HL-60 (cell line): ENCODE measurements at regions not wholly inside any gene's neighbourhood (a gene's known extent, or its start where the extent isn't known, plus 50 kb on each side); places are given as distances from the start of the nearest gene placed in this dataset.

Experiments used
- DNase-seq, 2 experiments: peaks; one replicate each; pipeline ENCODE4 v3.0.0-alpha.2; 2010 to 2020; ENCODE audit warnings: low read depth in 1 of 2, low spot score in 1 of 2
- H3K27ac ChIP-seq: fragments of 250-450 bp; sonication (Bioruptor Pico); replicated peaks from 2 replicates; pipeline ENCODE4 v1.5.1; 2020; ENCODE audit warnings: mild to moderate bottlenecking, moderate library complexity
- H3K27me3 ChIP-seq: fragments of 250-450 bp; sonication (Bioruptor Pico); 2 replicates; pipeline ENCODE4 v1.5.1; 2021; ENCODE audit warnings: mild to moderate bottlenecking, moderate library complexity; ENCODE audit not compliant: insufficient read depth, poor library complexity, severe bottlenecking
- H3K4me3 ChIP-seq: replicated peaks from 2 replicates; pipeline ENCODE4 v1.5.1; 2011; ENCODE audit warnings: mild to moderate bottlenecking, control low read depth, low read length; ENCODE audit not compliant: insufficient read depth
- CTCF ChIP-seq: IDR thresholded peaks from one replicate; pipeline ENCODE4 v1.5.1; 2011; ENCODE audit warnings: low read length, control low read depth, inconsistent platforms; ENCODE audit not compliant: insufficient read depth
- GABPA ChIP-seq: IDR thresholded peaks from 2 replicates; pipeline ENCODE4 v1.6.1; 2012; ENCODE audit warnings: low read depth
- POLR2AphosphoS5 ChIP-seq: IDR thresholded peaks from 2 replicates; pipeline ENCODE4 v1.6.1; 2012; ENCODE audit warnings: low read depth
- REST ChIP-seq: IDR thresholded peaks from 2 replicates; pipeline ENCODE4 v1.6.1; 2012; ENCODE audit warnings: low read depth; ENCODE audit not compliant: insufficient replicate concordance
- SPI1 ChIP-seq: IDR thresholded peaks from 2 replicates; pipeline ENCODE4 v1.6.1; 2012; ENCODE audit warnings: low read depth, mild to moderate bottlenecking, borderline replicate concordance

- H3K27ac ChIP-seq: no peak overlapping the region
- no peak for DNase-seq
- TF ChIP-seq CTCF (no peak), POLR2AphosphoS5 (no peak), REST (no peak), SPI1 (no peak), GABPA (no peak)
- no peak overlapping the region for H3K4me3 ChIP-seq
- no peaks in the 10 kb centered on the region for H3K27me3 ChIP-seq
Measured at GRCh38 chr11:115808351-115808940, 304.2 kb upstream of the CADM1 start.

GRCh38 chr11:115806056-115806455, 301.8 kb upstream of the CADM1 start:
- H3K27me3 ChIP-seq: no peaks in the 10 kb centered on the region
- no peak for DNase-seq
- no peak overlapping the region for H3K27ac ChIP-seq
- TF ChIP-seq POLR2AphosphoS5 (no peak), REST (no peak), GABPA (no peak), SPI1 (no peak), CTCF (no peak)
- H3K4me3 ChIP-seq: no peak overlapping the region

GRCh38 chr11:115803073-115803740, 299.0 kb upstream of the CADM1 start:
- H3K27me3 ChIP-seq: no peaks in the 10 kb centered on the region
- H3K27ac ChIP-seq: no peak overlapping the region
- H3K4me3 ChIP-seq: no peak overlapping the region
- TF ChIP-seq SPI1 (no peak), CTCF (no peak), REST (no peak), GABPA (no peak), POLR2AphosphoS5 (no peak)
- DNase-seq: no peak
